Hematopoietic multipotent progenitor cell treated with erythropoietin and hydrocortisone succinate and interleukin-3 and kit ligand, for 8 days (in vitro differentiated cells): ENCODE measurements at regions not wholly inside any gene's neighbourhood (a gene's known extent, or its start where the extent isn't known, plus 50 kb on each side); places are given as distances from the start of the nearest gene placed in this dataset.
A peak's percentile ranks its signal among the peaks of the same experiment; 100 is the strongest.
"Not testable (repeated sequence)": the region's sequence is repeated elsewhere in the genome, so short reads cannot be mapped to it uniquely, and the experiment has no call there.

Experiments
- DNase-seq: peaks from one replicate; pipeline ENCODE4 v3.0.0-alpha.2; 2015

DNA sequence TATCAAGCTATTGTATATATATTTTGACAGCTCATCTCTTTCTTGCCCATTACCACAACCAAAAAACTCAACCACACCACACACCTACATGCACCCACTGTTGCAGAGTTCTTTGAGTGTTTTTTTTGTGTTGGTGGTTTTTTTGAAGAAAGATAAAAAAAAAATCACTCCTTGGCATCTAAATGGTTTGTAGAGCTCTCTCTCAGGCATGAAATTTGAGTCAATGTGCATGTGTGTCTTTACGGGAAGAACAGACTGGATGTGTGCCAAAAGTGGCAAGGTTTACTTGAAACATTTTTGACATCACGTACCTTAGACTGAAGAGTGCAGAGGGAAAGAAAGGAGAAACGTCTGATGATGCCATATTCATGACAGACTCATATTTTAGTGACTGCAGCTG is 154.2 kb downstream of the FHIP1A start:
- no peak for DNase-seq

- no peak for DNase-seq
Measured at GRCh38 chr4:151564321-151564720, 155.3 kb downstream of the FHIP1A start.

DNA sequence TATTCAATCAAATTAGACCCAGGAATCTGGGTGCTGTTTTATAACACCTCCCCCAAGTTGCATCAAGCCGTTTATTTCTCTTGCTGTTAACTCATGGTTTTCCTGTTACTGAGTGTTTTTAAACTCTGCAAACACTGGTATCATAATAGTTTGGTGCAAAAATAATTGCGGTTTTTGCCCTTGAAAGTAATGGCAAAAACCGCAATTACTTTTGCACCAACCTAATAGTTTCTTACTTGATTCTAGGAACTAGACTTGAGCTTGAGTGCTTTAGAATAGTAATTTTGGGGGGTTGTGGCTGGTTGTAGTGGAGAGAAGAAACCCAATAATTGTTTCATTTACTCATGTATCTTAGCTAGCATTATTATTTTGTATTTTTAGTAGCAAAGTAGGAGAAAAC is 156.6 kb downstream of the FHIP1A start:
- no peak for DNase-seq

DNA sequence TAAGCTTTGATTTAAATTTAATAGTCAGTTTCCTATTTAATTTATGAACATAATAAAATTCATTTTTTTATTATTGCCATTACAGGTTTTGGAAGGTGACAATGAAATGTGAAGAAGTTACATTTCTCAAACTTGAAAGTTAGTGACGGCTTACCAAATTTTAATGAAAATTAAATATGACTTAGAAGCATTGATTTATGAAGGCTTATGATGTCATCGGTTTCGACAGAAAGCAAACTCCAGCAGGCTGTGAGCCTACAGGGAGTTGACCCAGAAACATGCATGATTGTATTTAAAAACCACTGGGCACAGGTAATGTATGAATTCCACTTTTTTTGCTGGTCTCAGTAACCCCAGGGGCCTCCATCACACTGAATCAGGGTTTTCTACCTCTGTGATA is 157.1 kb downstream of the FHIP1A start:
- no peak for DNase-seq

DNA sequence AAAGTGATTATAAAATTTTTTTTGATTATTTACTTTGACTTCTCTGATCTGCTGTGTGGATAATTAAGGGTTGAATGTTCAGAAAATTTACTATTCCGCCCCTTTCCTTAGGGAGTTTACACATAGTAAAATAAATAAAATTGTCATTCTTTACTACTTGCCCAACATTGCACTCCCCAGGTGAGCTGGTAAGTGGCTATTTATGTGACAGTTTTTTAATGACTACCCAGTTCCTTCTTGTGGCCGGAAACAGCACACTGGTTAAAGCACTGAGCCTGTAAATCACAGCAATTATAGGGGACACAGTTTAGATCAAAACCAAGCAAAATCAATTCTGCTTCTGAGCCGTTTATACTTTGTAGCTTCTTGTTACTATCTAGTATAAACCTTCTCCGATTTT is 158.1 kb downstream of the FHIP1A start:
- DNase-seq = no peak

DNA sequence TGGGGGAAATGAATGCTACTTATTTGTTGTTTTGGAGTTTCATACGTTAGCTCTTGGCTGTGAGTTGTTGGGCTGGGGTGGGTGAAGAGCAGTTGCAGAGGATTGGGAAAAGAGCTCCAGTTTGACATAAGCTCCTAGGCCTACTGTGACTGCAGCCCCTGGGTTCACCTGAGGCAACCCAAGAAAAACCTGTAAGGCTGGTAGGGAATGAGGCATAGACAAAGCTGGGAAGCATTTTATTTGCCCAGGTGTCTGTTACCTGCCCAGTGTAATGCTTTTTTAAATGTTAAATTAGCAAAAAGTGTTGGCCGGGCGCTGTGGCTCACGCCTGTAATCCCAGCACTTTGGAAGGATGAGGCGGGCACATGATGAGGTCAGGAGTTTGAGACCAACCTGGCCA is 160.0 kb downstream of the FHIP1A start:
- no peak for DNase-seq

DNA sequence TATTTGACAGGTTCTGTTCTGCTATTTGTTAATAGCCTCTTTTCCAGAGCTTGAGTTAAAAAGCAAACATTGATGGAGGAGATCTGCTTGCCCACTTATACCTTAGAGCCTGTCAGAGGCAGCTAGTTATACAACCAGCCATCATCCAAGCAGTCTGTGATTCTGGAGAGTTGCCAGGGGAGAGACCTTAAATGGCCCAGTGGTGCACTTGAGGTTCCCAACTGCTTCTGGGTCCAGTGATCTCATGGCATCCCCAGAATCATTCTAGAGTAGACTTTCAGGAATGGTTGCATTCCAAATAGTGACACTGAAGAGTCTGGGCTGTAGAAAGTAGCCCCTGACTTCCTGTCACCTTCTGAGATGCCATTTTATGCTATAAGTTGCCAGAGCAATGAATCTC is 160.7 kb downstream of the FHIP1A start:
- no peak for DNase-seq

DNA sequence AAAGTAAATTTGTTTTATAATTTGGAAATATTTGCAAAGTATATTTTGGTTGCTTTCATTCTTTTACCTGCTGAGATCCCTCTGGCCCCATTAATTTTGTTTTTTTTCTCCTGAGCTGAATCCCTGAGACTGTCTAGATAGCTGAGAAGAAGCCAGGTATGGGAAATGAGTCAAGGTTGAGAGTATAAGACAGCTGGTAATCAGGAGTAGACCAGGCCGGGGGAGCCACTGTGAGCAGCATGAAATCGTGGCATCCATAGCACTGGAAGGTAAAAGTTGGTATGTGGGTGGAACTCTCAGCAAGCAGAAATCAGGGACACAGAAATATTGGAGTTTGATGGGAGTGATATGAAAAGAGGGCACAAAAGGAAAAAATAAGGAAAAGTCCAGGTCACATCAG is 164.5 kb downstream of the FHIP1A start:
- DNase-seq = no peak

DNA sequence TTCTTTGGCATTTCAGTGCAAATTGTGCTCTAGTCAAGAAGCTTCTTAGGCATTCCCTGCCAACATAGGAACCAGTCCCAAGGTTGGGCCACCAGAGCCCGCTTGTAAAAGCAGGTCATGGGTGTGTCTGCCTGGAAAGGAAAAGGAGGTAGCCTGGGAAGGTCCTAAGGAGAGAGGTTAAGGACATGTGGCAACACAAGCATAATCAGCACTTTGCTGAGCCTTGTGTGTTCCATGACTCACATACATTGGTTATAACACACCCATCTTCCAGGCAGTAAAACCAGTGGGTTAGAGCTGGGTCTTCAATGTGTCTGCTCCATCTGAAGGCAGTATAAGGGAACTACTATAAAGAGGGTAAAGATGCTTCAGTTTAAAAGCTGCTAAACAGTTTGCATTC is 165.0 kb downstream of the FHIP1A start:
- no peak for DNase-seq

DNA sequence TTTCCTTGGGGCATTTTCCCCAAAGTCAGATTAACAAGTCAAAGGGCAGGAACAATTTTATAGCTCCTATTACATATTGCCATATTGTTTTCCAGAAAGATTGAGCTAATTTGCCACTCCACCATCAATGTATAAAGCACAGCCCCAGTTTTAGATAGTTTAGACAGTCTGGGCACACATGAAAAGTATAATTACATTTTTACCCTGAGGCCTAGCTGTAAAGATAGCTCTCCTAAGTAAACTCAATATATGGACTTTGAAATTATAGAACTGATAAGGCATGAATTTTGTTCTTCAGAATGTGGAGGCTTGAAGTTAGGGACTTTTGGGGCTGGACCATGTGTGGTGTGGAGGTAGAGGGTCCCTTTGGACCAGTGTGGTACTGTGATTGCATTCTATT is 166.0 kb downstream of the FHIP1A start:
- no peak for DNase-seq

DNA sequence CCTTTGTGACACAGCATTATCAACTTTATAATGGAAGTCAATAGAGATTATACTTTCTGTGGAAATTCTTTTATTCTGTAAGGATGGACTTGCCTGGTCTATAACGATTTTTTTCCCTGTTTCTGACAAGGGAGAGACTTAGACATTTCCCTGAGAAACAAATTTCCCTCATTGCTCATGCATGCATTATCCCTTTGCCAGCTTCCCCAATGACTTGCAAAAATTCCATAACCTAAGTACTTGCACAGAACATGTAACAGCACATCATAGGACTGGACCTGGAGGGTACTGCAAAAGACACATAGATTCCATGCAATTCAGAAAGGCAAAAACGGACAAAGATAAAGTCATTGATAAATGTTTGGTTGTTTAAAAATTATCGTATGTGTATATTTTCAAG is 166.7 kb downstream of the FHIP1A start:
- DNase-seq = no peak

- no peak for DNase-seq
Measured at GRCh38 chr4:151576627-151577026, 167.7 kb downstream of the FHIP1A start.

DNA sequence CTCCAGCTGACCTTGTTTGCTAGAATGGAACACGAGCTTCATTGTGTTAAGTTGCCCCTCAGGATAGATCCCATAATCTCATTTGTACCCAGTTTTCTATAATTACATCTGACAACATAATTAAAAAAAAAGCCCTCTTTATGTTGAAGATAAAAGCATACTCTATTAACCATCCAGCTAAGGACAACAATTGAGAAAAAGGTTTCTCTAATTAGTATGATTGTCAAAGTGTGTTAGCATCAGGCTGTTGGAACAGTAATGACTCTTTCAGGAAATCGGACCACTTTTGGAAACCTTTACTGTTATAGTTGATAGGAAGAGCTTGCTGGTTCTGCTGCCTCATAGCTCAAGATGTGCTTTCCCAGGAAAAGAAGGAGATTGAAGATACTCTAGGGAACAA is 172.6 kb downstream of the FHIP1A start:
- DNase-seq = no peak

DNA sequence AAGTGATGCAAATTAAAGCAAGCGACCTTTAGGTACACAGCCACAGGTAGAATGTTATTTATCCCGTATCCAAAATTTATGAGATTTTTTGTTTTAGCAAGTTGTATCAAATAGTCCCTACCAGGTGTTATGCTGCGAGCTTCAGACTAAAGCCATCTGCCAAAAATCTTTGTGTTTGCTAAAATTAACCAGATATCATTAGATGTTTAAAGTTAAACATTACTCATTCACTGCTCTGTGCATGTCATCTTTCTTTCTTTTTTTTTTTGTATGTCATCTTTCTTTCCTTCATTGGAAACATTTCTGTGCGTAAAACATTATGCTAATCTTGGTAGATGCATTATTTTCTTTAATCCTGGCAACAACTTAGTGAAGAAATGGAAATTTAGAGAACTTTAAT is 173.1 kb downstream of the FHIP1A start:
- no peak for DNase-seq

GRCh38 chr4:151583157-151583914 is 174.4 kb downstream of the FHIP1A start:
- no peak for DNase-seq

DNA sequence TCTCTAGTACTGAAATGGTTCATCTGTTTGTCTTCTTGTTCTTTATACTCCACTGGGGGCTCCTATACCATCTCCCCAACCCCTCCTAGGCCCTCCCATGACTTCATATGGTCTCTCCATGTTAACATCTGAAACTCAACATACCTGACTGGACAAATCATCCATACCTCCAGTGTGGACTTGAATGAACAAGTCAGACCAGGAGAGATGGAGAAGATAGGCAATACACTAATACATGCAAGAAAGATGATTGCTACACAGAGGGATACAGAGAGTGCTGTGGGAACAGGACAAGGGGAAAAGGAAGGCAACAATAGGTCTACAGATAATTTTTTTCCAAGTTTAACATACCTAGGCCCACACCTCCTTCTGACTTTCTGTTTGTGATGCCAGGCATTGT is 175.1 kb downstream of the FHIP1A start:
- DNase-seq = no peak

DNA sequence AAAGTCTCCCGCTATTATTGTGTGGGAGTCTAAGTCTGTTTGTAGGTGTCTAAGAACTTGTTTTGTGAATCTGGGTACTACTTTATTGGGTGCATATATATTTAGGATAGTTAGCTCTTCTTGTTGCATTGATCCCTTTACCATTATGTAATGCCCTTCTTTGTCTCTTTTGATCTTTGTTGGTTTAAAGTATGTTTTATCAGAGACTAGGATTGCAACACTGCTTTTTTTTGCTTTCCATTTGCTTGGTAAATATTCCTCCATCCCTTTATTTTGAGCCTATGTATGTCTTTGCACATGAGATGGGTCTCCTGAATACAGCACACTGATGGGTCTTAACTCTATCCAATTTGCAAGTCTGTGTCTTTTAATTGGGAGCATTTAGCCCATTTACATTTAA is 165.2 kb downstream of the GATB start:
- DNase-seq = not testable (repeated sequence)

- DNase-seq = not testable (repeated sequence)
Measured at GRCh38 chr4:151597691-151598090, 163.1 kb downstream of the GATB start.

GRCh38 chr4:151599863-151600262 is 160.9 kb downstream of the GATB start:
- no peak for DNase-seq

GRCh38 chr4:151600432-151600831 is 160.4 kb downstream of the GATB start:
- no peak for DNase-seq

DNA sequence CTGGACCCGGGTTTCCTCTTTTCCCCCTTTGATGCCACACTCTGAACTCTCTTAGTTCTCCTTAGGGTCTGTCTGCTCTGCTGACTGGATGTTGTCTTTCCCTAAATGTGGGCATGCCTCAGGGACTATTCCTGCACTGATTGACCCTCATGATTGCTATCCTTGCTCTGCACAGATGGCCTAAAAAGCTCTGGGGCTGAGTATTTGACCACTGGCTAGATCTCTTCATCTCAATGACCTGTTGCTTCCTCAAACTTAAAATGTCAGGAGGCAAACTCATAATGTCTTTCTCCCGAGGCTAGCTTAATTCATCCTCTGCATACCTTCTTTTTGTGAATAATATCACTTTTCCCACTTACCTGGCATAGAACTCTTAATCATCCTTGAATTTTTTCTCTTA is 157.4 kb downstream of the GATB start:
- no peak for DNase-seq

DNA sequence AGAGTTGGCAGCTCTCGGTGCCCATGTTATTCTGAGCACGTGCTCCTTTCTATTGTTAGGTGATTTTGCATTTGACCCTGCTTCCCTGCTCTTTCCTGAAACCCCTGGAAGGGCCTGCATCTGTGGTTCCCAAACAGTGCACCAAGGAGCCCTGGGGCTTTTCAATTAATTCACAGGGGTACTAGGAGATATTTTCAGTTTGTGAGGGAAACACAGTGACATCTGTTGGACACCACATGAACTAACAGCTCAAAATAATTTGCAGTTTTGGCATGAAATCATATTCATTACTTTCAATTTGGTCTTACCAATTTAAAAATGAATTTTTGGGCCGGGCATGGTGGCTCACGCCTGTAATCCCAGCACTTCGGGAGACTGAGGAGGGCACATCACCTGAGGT is 156.6 kb downstream of the GATB start:
- DNase-seq = peak; percentile 11

GRCh38 chr4:151605215-151605614 is 155.6 kb downstream of the GATB start:
- DNase-seq = no peak

DNA sequence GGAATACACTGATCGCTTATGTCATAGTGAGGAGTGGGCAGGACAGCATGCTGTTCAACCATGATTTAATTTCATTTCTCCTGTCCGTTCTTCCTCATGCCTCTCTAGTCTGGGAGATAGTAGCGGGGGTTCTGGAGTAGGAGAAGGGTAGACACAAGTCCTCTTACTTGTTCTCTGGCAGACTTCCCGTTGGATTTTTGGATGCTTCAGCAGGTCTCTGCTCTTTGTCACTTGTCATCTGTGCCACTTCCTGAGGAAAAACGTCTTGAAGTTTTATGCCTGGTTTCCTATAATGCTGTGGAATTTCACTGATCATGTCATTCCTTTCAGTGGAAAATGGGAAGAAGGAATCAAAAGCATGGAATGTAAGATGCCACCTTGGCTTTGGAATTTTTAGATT is 154.7 kb downstream of the GATB start:
- DNase-seq = no peak

DNA sequence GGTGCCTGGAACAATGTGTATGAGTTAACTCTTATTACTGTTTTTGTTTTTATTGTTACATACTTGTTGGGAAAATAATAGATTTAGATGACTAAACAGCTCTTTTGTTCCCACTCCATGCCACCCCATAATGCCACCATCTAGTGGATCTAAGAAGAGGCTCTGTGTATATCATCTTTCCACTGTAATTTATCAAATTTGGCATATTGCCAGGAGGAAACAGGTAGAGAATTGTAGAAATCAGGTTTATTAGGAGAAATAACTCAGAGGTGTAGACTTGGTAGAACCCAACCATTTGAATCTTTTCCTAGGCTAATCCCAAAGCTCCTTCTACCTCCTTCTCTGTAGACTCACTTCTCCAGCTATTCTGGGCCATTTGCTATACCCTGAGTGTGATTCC is 150.6 kb downstream of the GATB start:
- DNase-seq = no peak

DNA sequence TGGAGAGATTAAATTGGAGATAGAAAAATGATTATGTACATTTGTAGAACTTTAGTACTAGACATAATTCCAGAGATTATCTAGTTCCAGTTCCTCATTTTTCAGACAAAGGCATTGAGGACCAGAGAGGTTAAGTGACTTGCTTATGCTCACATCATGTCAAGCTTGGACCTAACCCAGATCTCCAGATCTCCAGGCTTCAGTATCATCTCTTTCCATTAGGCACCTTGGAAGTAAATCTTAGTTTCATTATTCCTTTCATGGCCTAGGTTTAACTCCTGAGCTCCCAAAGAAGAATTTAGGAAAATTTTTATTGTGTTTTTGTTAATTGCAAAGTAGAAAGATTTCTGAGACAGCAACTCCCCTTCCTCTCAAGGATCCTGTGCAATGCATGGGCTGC is 148.8 kb downstream of the GATB start:
- no peak for DNase-seq
